ENCODE measurements at regions not wholly inside any gene's neighbourhood (a gene's known extent, or its start where the extent isn't known, plus 50 kb on each side); places are given as distances from the start of the nearest gene placed in this dataset.

DNA sequence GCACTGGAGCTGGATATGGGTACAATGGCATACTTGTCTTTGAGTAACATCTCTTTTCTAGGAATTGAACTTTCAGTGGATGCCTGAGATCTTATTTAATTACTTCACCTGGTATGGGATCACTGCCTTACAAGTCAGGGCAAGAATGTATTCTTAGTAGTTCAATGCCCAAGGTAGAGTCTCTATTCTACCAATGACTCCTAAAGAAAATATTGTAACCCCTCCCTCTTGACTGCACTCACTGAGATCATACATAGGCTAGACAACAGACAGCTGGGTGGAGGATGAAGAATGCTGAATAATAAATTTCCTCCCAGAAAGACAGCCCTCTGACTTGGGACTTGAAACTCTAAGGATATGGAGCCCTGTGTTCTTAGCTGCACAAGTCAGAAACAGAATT lies 1216.3 kb upstream of the ACO1 start:
- Histone ChIP-seq H3K9ac (ENCODE audit: low read length) (no peak overlapping the region), H2AFZ (ENCODE audit: low read depth, low read length, poor library complexity, severe bottlenecking) (no peak overlapping the region), H3K79me2 (ENCODE audit: insufficient read depth, low read length) (no peaks in the 10 kb centered on the region), H3K36me3 (ENCODE audit: control insufficient read depth in 1 of 2, insufficient read depth in 2 of 2, low read length in 2 of 2) (no peaks in the 10 kb centered on the region), H3K27ac (ENCODE audit: low read depth, low read length) (no peak overlapping the region), H3K9me3 (ENCODE audit: control insufficient read depth in 1 of 2, insufficient read depth in 1 of 2, low read depth in 1 of 2, low read length in 2 of 2) (no peaks in the 10 kb centered on the region; a peak in 1 of 4 replicates), H3K9me2 (ENCODE audit: insufficient read depth) (no peaks in the 10 kb centered on the region), H3K4me3 (replicated peaks in 1 of 2; ENCODE audit: low read depth in 1 of 2, low read length in 2 of 2) (no peak overlapping the region), H3K4me1 (ENCODE audit: control insufficient read depth in 1 of 2, insufficient read depth in 2 of 2, low read length in 2 of 2) (no peaks in the 10 kb centered on the region), H3K4me2 (ENCODE audit: low read length) (no peak overlapping the region), H3K27me3 (ENCODE audit: insufficient read depth, low read length) (no peaks in the 10 kb centered on the region), H4K20me1 (ENCODE audit: insufficient read depth) (no peaks in the 10 kb centered on the region)
- POLR2A ChIA-PET = no interaction called here
- BruUV-seq (replicated peaks) = no TSS peak
- RAD21 ChIA-PET (ENCODE audit: low non-redundant PET in 1 of 2, low total read pairs in 2 of 2, uncharacterized antibody in 2 of 2, unreplicated experiment in 2 of 2) = no interaction called here
- ATAC-seq (no peak), DNase-seq (ENCODE audit: low read depth, low spot score) (no peak)
- CTCF ChIA-PET = no interaction called here
- intact Hi-C loops (cut with micrococcal nuclease) = no loop called here
- no peak for TF ChIP-seq SRF (IDR thresholded peaks at IDR 0.05; ENCODE audit: low read depth)
- TF ChIP-seq, protein P1, sequence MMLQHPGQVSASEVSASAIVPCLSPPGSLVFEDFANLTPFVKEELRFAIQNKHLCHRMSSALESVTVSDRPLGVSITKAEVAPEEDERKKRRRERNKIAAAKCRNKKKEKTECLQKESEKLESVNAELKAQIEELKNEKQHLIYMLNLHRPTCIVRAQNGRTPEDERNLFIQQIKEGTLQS (IDR thresholded peaks at IDR 0.05) = no peak
- TF ChIP-seq CEBPB (IDR thresholded peaks at IDR 0.05; ENCODE audit: low read depth) = no peak
- TF ChIP-seq POLR2A (IDR thresholded peaks at IDR 0.05; ENCODE audit: borderline replicate concordance, extremely low read depth, insufficient read depth, insufficient read length) = no peak
- no peak for TF ChIP-seq SP1 (IDR thresholded peaks at IDR 0.05; ENCODE audit: low read depth)
- no peak for TF ChIP-seq FOSL1 (IDR thresholded peaks at IDR 0.05; ENCODE audit: low read depth)
- TF ChIP-seq, protein P2, sequence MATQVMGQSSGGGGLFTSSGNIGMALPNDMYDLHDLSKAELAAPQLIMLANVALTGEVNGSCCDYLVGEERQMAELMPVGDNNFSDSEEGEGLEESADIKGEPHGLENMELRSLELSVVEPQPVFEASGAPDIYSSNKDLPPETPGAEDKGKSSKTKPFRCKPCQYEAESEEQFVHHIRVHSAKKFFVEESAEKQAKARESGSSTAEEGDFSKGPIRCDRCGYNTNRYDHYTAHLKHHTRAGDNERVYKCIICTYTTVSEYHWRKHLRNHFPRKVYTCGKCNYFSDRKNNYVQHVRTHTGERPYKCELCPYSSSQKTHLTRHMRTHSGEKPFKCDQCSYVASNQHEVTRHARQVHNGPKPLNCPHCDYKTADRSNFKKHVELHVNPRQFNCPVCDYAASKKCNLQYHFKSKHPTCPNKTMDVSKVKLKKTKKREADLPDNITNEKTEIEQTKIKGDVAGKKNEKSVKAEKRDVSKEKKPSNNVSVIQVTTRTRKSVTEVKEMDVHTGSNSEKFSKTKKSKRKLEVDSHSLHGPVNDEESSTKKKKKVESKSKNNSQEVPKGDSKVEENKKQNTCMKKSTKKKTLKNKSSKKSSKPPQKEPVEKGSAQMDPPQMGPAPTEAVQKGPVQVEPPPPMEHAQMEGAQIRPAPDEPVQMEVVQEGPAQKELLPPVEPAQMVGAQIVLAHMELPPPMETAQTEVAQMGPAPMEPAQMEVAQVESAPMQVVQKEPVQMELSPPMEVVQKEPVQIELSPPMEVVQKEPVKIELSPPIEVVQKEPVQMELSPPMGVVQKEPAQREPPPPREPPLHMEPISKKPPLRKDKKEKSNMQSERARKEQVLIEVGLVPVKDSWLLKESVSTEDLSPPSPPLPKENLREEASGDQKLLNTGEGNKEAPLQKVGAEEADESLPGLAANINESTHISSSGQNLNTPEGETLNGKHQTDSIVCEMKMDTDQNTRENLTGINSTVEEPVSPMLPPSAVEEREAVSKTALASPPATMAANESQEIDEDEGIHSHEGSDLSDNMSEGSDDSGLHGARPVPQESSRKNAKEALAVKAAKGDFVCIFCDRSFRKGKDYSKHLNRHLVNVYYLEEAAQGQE (IDR thresholded peaks at IDR 0.05; ENCODE audit: low read depth) = no peak
- TF ChIP-seq, protein P3, sequence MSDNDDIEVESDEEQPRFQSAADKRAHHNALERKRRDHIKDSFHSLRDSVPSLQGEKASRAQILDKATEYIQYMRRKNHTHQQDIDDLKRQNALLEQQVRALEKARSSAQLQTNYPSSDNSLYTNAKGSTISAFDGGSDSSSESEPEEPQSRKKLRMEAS (IDR thresholded peaks at IDR 0.05) = no peak
- TF ChIP-seq SIN3A (IDR thresholded peaks at IDR 0.05; ENCODE audit: low read depth) = no peak
- TF ChIP-seq, protein P4, sequence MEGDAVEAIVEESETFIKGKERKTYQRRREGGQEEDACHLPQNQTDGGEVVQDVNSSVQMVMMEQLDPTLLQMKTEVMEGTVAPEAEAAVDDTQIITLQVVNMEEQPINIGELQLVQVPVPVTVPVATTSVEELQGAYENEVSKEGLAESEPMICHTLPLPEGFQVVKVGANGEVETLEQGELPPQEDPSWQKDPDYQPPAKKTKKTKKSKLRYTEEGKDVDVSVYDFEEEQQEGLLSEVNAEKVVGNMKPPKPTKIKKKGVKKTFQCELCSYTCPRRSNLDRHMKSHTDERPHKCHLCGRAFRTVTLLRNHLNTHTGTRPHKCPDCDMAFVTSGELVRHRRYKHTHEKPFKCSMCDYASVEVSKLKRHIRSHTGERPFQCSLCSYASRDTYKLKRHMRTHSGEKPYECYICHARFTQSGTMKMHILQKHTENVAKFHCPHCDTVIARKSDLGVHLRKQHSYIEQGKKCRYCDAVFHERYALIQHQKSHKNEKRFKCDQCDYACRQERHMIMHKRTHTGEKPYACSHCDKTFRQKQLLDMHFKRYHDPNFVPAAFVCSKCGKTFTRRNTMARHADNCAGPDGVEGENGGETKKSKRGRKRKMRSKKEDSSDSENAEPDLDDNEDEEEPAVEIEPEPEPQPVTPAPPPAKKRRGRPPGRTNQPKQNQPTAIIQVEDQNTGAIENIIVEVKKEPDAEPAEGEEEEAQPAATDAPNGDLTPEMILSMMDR (IDR thresholded peaks at IDR 0.05 in 2 of 3, conservative IDR thresholded peaks at IDR 0.05 in 1 of 3; ENCODE audit: borderline replicate concordance in 1 of 3, insufficient read depth in 1 of 3, low read depth in 2 of 3, low read length in 2 of 3) = no peak
- TF ChIP-seq ZFX (IDR thresholded peaks at IDR 0.05) = no peak
- TF ChIP-seq RAD21 (IDR thresholded peaks at IDR 0.05; ENCODE audit: low read depth) = no peak
- no peak for TF ChIP-seq ZNF274 (IDR thresholded peaks at IDR 0.05; ENCODE audit: low read depth, low read length)
